Lower leg skin (tissue), 4 donors: ENCODE measurements at regions not wholly inside any gene's neighbourhood (a gene's known extent, or its start where the extent isn't known, plus 50 kb on each side); places are given as distances from the start of the nearest gene placed in this dataset.

ENCODE experiments used
- DNase-seq, 2 donors: peaks; one replicate each; pipeline ENCODE4 v3.0.0-alpha.2; 2019; ENCODE audit warnings: low spot score in 2 of 2
- H3K4me3 ChIP-seq: fragments of 200-600 bp; sonication (generic); 2 replicates; pipeline ENCODE4 v1.5.1; 2017; ENCODE audit warnings: mild to moderate bottlenecking, low read depth; ENCODE audit not compliant: poor library complexity, severe bottlenecking
- POLR2A ChIP-seq, 2 donors: fragments of 450-650 bp; IDR thresholded peaks; one replicate each; pipeline ENCODE4 v1.6.1; 2016 to 2017; ENCODE audit warnings: antibody characterized with exemption in 2 of 2, mild to moderate bottlenecking in 1 of 2, moderate library complexity in 1 of 2
- WGBS, 2 donors: methylation state at CpG; one replicate each; pipeline ENCODE4 v1.1.5; 2018; 5-methylcytosine and 5-hydroxymethylcytosine counted together
- intact Hi-C: fragments of 100-400 bp; cut with DNase I; formaldehyde crosslinking; loops from one replicate; pipeline ENCODE4 v1.15.0; 2023; ENCODE audit warnings: low total_unique reads
- TF ChIP-seq, protein P1 (sequence below), 3 donors: fragments of 450-650 bp; IDR thresholded peaks; one replicate each; pipeline ENCODE4 v1.5.1; 2016; ENCODE audit warnings: antibody characterized with exemption in 3 of 3, mild to moderate bottlenecking in 3 of 3, moderate library complexity in 2 of 3

DNA sequence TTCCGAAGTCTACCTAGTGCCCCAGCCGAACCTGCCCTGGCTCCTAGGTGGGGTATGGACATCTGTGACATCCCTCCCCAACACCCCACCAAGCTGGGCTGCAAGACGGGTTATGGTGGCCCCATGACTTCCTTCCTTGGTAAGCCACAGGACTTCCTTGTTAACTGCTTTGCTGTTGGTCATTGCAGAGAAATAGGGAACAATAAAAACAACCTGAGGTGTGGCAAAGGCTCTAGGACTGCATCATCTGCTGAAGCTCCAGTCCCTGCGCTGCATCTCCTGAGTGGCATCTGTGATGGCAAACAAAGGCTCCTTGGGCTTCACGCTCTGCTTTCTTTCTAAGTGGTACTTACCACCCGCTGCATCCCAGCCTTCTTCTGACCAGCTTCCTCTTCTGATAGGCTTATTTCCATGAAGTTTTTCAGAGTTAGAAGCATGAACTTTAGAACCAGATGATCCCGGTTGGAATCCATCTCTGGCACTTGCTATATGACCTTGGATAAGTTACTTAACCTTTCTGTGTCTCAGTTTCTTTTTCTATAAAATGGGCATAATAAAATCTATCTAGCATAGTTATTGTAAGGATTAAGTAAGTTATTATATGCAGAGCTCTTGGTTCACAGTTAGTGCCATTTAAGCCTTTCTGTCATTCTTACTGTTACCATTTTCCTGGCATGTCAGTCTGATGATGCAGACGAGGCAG is 216.8 kb downstream of the RPS24 start:
- H3K4me3 ChIP-seq, result no peak overlapping the region
- no peak for TF ChIP-seq POLR2A (IDR thresholded peaks at IDR 0.05)
- TF ChIP-seq, protein P1, sequence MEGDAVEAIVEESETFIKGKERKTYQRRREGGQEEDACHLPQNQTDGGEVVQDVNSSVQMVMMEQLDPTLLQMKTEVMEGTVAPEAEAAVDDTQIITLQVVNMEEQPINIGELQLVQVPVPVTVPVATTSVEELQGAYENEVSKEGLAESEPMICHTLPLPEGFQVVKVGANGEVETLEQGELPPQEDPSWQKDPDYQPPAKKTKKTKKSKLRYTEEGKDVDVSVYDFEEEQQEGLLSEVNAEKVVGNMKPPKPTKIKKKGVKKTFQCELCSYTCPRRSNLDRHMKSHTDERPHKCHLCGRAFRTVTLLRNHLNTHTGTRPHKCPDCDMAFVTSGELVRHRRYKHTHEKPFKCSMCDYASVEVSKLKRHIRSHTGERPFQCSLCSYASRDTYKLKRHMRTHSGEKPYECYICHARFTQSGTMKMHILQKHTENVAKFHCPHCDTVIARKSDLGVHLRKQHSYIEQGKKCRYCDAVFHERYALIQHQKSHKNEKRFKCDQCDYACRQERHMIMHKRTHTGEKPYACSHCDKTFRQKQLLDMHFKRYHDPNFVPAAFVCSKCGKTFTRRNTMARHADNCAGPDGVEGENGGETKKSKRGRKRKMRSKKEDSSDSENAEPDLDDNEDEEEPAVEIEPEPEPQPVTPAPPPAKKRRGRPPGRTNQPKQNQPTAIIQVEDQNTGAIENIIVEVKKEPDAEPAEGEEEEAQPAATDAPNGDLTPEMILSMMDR (IDR thresholded peaks at IDR 0.05), result no peak
- DNase-seq, result no peak
- intact Hi-C loops, result no loop called here
- WGBS, 2 donors, result 82 to 88% methylated on average over 8 of the region's 8 CpGs

DNA sequence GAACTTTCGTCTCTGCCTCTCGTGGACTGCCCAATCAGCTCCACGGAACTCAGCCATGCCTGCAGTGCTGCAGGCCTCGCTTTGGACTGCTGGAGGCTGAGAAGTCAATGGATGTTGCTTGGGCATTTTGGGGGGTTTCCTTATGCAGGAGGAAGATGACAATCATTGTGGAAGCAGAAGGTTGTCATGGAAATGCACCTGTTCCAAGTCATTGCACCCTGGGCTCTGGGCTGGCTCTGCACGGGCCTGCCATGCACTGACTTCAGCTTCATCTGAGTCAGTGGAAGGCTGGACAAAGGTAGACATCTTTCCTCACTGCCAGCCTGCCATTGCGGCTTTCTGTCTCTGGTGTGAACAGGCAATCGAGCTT is 217.3 kb downstream of the RPS24 start:
- DNase-seq, result no peak
- no peak overlapping the region for H3K4me3 ChIP-seq
- intact Hi-C loops, result no loop called here
- 92 to 96% methylated on average over 7 of the region's 7 CpGs for WGBS, 2 donors
- no peak for TF ChIP-seq POLR2A (IDR thresholded peaks at IDR 0.05)
- TF ChIP-seq, protein P1 (IDR thresholded peaks at IDR 0.05), result no peak

DNA sequence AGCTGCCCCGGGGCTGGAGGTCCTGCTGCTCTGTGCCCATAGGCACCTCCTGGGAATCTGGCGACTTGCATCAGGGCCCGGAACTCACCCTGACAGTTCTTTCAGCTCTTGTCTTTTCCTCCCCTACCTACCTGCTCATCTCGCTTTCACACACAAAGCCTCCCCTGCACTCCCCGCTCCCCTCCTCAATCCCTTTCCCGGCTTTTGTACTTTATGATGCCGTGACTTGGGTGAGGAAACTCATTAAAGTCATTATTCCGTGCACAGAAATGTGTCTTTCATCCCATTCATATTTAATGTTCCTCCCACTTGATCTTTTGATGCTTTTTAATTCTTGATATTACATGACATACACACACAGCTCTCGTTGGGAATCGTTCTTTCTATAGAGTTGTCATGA is 218.6 kb downstream of the RPS24 start:
- TF ChIP-seq, protein P1 (IDR thresholded peaks at IDR 0.05), result no peak
- TF ChIP-seq POLR2A (IDR thresholded peaks at IDR 0.05), result no peak
- DNase-seq, result no peak
- WGBS, 2 donors, result 86 to 94% methylated on average over 10 of the region's 10 CpGs
- H3K4me3 ChIP-seq, result no peak overlapping the region
- intact Hi-C loops, result no loop called here

DNA sequence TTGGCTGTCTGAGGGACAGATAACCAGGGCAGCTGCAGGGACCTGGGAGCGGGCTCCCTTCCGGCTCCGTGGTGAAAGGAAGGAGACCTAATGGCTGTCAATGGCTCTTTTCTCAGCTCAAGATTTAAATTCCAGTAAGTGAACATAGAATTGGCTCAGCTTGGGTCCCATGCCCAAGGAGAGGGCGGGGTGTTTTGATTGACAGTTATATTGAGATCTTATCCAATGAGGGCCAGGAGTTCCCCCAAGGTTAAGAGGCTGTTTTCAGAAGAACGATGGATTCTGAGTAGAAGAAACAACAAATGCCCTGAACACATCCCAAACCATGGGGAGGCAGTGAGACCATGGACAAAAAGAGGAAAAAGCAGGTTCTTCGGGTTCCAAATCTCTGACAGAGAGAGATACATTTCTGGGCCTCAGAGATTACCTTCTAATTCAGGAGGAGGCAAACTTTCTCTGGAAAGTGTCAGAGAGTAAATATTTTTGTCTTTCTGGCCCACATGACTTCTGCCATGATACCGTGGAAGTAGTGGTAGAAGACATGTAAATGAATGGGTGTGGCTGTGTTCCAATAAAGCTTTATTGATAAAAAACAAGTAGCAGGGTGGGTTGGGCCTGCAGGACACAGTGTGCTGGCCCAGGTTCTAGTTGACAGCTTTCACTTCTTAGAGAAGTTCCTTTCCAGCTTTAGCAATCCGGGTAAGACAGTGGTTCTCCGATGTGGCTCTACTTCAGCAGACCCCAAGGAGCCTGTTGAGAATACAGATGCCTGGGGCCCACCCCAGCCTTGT is 219.6 kb downstream of the RPS24 start:
- H3K4me3 ChIP-seq, result no peak overlapping the region
- no peak for TF ChIP-seq POLR2A (IDR thresholded peaks at IDR 0.05)
- TF ChIP-seq, protein P1 (IDR thresholded peaks at IDR 0.05), result no peak
- 83 to 89% methylated on average over 9 of the region's 9 CpGs for WGBS, 2 donors
- no peak for DNase-seq
- intact Hi-C loops, result no loop called here

DNA sequence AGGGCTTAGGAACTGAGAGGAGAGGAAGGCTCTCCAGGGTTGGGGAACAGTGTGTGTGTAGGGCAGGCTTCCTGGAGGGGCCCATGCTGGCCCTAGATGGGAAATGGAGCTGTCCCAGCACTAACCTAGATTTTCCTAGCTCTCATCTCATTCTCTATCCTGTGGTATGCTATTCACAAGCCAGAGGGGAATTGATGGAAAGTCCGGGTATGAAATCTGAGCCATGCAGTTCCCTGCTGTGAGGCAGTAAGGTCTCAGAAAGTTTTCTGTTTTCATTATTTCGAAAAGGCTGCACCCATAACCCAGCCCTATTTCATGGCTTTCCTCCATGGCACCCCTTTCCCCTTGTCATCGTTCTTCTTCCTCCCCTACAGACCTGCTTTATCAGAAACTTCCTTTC is 220.3 kb downstream of the RPS24 start:
- H3K4me3 ChIP-seq, result no peak overlapping the region
- no peak for TF ChIP-seq POLR2A (IDR thresholded peaks at IDR 0.05)
- TF ChIP-seq, protein P1 (IDR thresholded peaks at IDR 0.05), result no peak
- intact Hi-C loops, result no loop called here
- WGBS, 2 donors, result 82 to 85% methylated on average over 3 of the region's 3 CpGs
- no peak for DNase-seq
